Breast epithelium (tissue), 4 donors: ENCODE measurements at regions not wholly inside any gene's neighbourhood (a gene's known extent, or its start where the extent isn't known, plus 50 kb on each side); places are given as distances from the start of the nearest gene placed in this dataset.
A peak's percentile ranks its signal among the peaks of the same experiment; 100 is the strongest.

Experiments used
- DNase-seq, 2 donors: peaks; one replicate each; pipeline ENCODE4 v3.0.0-alpha.2; 2019; ENCODE audit warnings: low spot score in 2 of 2
- H3K27ac ChIP-seq, 2 donors: fragments of 200-600 bp; sonication (generic) in 1 of 2; one replicate each; pipeline ENCODE4 v1.5.1; 2016 to 2019; ENCODE audit warnings: mild to moderate bottlenecking in 1 of 2
- H3K27me3 ChIP-seq, 2 donors: fragments of 200-600 bp; sonication (generic) in 1 of 2; one replicate each; pipeline versions ENCODE4 v1.5.1 to v1.6.0; 2017 to 2019; ENCODE audit warnings: control low read depth in 1 of 2, mild to moderate bottlenecking in 1 of 2
- H3K36me3 ChIP-seq: fragments of 200-600 bp; one replicate; pipeline ENCODE4 v1.5.1; 2019
- H3K4me1 ChIP-seq, 2 donors: fragments of 200-600 bp; sonication (generic); one replicate each; pipeline ENCODE4 v1.5.1; 2016 to 2019; ENCODE audit warnings: control low read depth in 1 of 2
- H3K4me3 ChIP-seq, 3 donors: fragments of 200-600 bp; sonication (generic); 1 replicate in 2 of 3; 2 replicates in 1 of 3; pipeline ENCODE4 v1.5.1; 2016 to 2019; ENCODE audit warnings: mild to moderate bottlenecking in 3 of 3, moderate library complexity in 2 of 3
- H3K9me3 ChIP-seq, 2 donors: fragments of 200-600 bp; sonication (generic) in 1 of 2; one replicate each; pipeline ENCODE4 v1.5.1; 2016 to 2019; ENCODE audit warnings: control low read depth in 1 of 2
- POLR2A ChIP-seq: fragments of 450-650 bp; IDR thresholded peaks from one replicate; pipeline ENCODE4 v1.6.1; 2016; ENCODE audit warnings: antibody characterized with exemption, mild to moderate bottlenecking, moderate library complexity
- POLR2AphosphoS5 ChIP-seq, 3 donors: sonication (generic); formaldehyde crosslinking; IDR thresholded peaks; one replicate each; pipeline ENCODE4 v1.6.1; 2017; ENCODE audit warnings: antibody characterized with exemption in 3 of 3
- intact Hi-C: fragments of 100-400 bp; cut with DNase I; formaldehyde crosslinking; loops from one replicate; pipeline ENCODE4 v1.15.1; 2023; ENCODE audit warnings: low total_unique reads
- TF ChIP-seq, protein P1 (sequence below), 3 donors: fragments of 450-650 bp; IDR thresholded peaks; one replicate each; pipeline ENCODE4 v1.5.1; 2016 to 2017; ENCODE audit warnings: antibody characterized with exemption in 3 of 3, mild to moderate bottlenecking in 3 of 3, moderate library complexity in 3 of 3

DNA sequence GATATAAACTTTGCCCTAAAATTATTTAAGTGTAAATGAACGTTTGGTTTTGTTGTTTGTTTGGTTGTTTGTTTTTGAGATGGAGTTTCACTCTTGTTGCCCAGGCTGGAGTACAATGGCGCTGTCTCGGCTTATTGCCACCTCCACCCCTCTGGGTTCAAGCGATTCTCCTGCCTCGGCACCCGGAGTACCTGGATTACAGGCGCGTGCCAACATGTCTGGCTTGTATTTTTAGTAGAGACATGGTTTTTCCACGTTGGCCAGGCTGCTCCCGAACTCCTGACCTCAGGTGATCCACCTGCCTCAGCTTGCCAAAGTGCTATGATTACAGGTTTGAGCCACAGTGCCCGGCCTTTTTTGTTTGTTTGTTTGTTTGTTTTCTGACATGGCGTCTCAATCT is 87.9 kb upstream of the CHD2 start:
- no peaks in the 10 kb centered on the region for H3K27me3 ChIP-seq
- H3K4me3 ChIP-seq = peak overlapping the region in 2 of 3 donors; percentile 67 to 73
- peak overlapping the region; percentile 97 to 99 for H3K27ac ChIP-seq
- H3K4me1 ChIP-seq = peaks cover 0 to 6% of the 10 kb centered on the region in 2 donors
- H3K36me3 ChIP-seq = no peaks in the 10 kb centered on the region
- DNase-seq = no peak
- no peaks in the 10 kb centered on the region for H3K9me3 ChIP-seq
- intact Hi-C loops = no loop called here
- TF ChIP-seq, protein P1, sequence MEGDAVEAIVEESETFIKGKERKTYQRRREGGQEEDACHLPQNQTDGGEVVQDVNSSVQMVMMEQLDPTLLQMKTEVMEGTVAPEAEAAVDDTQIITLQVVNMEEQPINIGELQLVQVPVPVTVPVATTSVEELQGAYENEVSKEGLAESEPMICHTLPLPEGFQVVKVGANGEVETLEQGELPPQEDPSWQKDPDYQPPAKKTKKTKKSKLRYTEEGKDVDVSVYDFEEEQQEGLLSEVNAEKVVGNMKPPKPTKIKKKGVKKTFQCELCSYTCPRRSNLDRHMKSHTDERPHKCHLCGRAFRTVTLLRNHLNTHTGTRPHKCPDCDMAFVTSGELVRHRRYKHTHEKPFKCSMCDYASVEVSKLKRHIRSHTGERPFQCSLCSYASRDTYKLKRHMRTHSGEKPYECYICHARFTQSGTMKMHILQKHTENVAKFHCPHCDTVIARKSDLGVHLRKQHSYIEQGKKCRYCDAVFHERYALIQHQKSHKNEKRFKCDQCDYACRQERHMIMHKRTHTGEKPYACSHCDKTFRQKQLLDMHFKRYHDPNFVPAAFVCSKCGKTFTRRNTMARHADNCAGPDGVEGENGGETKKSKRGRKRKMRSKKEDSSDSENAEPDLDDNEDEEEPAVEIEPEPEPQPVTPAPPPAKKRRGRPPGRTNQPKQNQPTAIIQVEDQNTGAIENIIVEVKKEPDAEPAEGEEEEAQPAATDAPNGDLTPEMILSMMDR (IDR thresholded peaks at IDR 0.05) = no peak
- TF ChIP-seq POLR2AphosphoS5 (IDR thresholded peaks at IDR 0.05) = peak in 1 of 3 donors; percentile 11

DNA sequence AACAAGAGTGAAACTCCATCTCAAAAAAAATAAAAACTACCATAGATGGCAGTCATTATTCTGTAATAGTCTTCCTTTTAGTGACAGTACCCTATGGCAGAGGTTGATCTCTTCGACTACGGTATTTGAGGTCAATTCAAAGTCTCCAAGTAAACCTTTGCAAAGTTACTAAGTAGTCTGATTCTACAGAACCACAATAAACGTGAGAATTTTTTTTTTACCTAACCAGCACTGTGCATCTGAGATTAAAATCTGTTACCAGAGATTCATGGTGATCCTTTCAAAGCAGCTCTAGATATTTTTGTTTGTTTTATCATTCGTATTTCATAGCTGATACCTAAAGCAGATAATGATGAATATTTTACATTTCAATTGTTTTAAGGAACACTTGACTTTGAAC is 86.6 kb upstream of the CHD2 start:
- H3K4me1 ChIP-seq = no peaks in the 10 kb centered on the region
- no peak overlapping the region for H3K4me3 ChIP-seq
- TF ChIP-seq POLR2A (no peak), POLR2AphosphoS5 (IDR thresholded peaks at IDR 0.05) (no peak)
- TF ChIP-seq, protein P1 (IDR thresholded peaks at IDR 0.05) = no peak
- H3K27ac ChIP-seq = peak overlapping the region in 1 of 2 donors; percentile 99
- DNase-seq = no peak
- no peaks in the 10 kb centered on the region for H3K36me3 ChIP-seq
- no peaks in the 10 kb centered on the region for H3K9me3 ChIP-seq
- intact Hi-C loops = no loop called here
- H3K27me3 ChIP-seq = no peaks in the 10 kb centered on the region

DNA sequence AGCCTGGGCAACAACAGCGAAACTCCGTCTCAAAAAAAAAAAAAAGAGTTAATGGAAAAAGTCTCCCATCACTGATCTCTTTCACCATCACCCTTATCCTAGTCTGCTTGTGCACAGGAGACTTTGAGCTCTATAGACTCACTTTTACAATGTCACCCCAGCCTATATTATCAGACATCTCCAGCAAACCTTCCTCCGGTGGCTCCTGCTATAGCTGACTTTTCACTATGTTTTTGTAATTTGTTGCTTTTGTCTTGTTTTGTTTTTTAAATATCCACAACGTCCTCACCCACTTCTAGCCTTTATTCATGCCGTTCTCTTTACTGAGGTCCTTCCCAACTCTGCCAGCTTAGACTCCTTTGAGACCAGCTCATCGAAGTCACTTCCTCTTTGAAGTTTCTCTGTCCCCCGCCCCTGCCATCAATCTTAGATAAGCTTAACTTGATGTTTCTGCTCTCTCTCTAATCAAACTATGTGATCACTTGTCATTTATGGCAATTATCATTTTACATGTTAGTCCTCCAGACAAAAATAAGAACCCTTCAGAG is 82.7 kb upstream of the CHD2 start:
- no peaks in the 10 kb centered on the region for H3K9me3 ChIP-seq
- intact Hi-C loops = no loop called here
- peaks cover 0 to 7% of the 10 kb centered on the region in 2 donors for H3K4me1 ChIP-seq
- peak overlapping the region in 1 of 2 donors; percentile 93 for H3K27ac ChIP-seq
- TF ChIP-seq POLR2AphosphoS5 (IDR thresholded peaks at IDR 0.05) (no peak), POLR2A (no peak)
- TF ChIP-seq, protein P1 (IDR thresholded peaks at IDR 0.05) = no peak
- no peak for DNase-seq
- no peaks in the 10 kb centered on the region for H3K27me3 ChIP-seq
- no peaks in the 10 kb centered on the region for H3K36me3 ChIP-seq
- no peak overlapping the region for H3K4me3 ChIP-seq

DNA sequence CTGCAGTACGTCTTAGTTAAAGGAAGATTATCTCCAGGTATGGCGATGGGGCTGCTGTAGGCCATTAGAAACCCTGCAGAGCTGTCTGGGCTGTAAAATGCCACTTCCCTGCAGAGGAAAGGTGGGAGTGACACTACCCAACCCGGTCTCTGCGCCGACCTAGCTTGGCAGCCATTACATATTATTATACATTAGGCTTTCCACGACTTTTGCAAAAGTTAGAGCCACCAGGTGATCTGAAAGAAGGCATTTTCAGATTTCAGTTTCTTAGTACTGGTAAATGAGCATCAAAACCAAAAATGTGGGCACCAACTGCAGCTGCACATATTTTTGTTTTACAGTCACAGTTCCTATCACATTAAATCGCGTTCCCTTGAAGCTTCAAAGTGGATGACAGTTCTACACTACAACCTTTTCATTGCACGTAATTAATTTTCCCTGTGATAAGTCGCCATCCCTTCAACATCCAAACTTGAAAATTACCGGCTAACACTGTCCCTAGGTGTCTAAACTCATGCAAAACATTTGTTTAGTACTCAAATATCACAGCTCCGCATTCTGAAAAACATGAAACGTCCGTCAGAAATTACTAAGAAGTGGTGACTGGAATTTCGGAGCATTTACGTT is 81.4 kb upstream of the CHD2 start:
- H3K4me3 ChIP-seq = peak overlapping the region in 2 of 3 donors; percentile 42 to 43
- H3K27me3 ChIP-seq = no peaks in the 10 kb centered on the region
- intact Hi-C loops = no loop called here
- no peaks in the 10 kb centered on the region for H3K9me3 ChIP-seq
- no peaks in the 10 kb centered on the region for H3K36me3 ChIP-seq
- DNase-seq = no peak
- TF ChIP-seq, protein P1 (IDR thresholded peaks at IDR 0.05) = no peak
- TF ChIP-seq POLR2AphosphoS5 (IDR thresholded peaks at IDR 0.05) (no peak), POLR2A (no peak)
- H3K4me1 ChIP-seq = peaks cover 0 to 7% of the 10 kb centered on the region in 2 donors
- peak overlapping the region; percentile 90 to 93 for H3K27ac ChIP-seq
